HG03139 (cell line): ENCODE measurements at regions not wholly inside any gene's neighbourhood (a gene's known extent, or its start where the extent isn't known, plus 50 kb on each side); places are given as distances from the start of the nearest gene placed in this dataset.
"Not testable (repeated sequence)": the region's sequence is repeated elsewhere in the genome, so short reads cannot be mapped to it uniquely, and the experiment has no call there.

Source experiments
- ATAC-seq: cut with Tn5 transposase; IDR thresholded peaks from one replicate; pipeline ENCODE4 v1.9.1; 2021; ENCODE audit not compliant: unreplicated experiment

- ATAC-seq = no peak
These were observed 103.6 kb upstream of the EDEM3 start for GRCh38 chr1:184858288-184858687.

GRCh38 chr1:184854496-184855140 is 100.0 kb upstream of the EDEM3 start:
- no peak for ATAC-seq

GRCh38 chr1:184854036-184854435 is 99.4 kb upstream of the EDEM3 start:
- ATAC-seq = no peak

- ATAC-seq = no peak
These were observed 97.4 kb upstream of the EDEM3 start for GRCh38 chr1:184851822-184852746.

- ATAC-seq = peak; percentile 94
These were observed 89.3 kb upstream of the EDEM3 start for GRCh38 chr1:184843732-184844495.

- no peak for ATAC-seq
These were observed 85.9 kb upstream of the EDEM3 start for GRCh38 chr1:184840596-184840995.

GRCh38 chr1:184838504-184838951 is 83.9 kb upstream of the EDEM3 start:
- no peak for ATAC-seq

- ATAC-seq = peak; percentile 51
These were observed 82.6 kb upstream of the EDEM3 start for GRCh38 chr1:184836934-184837895.

GRCh38 chr1:184836141-184836540 is 81.5 kb upstream of the EDEM3 start:
- no peak for ATAC-seq

- not testable (repeated sequence) for ATAC-seq
These were observed 79.3 kb upstream of the EDEM3 start for GRCh38 chr1:184833994-184834393.

- no peak for ATAC-seq
These were observed 77.9 kb upstream of the EDEM3 start for GRCh38 chr1:184832517-184832916.

- not testable (repeated sequence) for ATAC-seq
These were observed 74.8 kb upstream of the EDEM3 start for GRCh38 chr1:184829496-184829895.

GRCh38 chr1:184828369-184828717 is 73.7 kb upstream of the EDEM3 start:
- ATAC-seq = no peak

GRCh38 chr1:184827600-184828368 is 73.1 kb upstream of the EDEM3 start:
- no peak for ATAC-seq

- ATAC-seq = no peak
These were observed 71.3 kb upstream of the EDEM3 start for GRCh38 chr1:184826001-184826400.

- no peak for ATAC-seq
These were observed 70.9 kb upstream of the EDEM3 start for GRCh38 chr1:184825571-184825970.

GRCh38 chr1:184824691-184825323 is 70.1 kb upstream of the EDEM3 start:
- no peak for ATAC-seq

GRCh38 chr1:184823080-184823479 is 68.4 kb upstream of the EDEM3 start:
- ATAC-seq = no peak

- no peak for ATAC-seq
These were observed 67.6 kb upstream of the EDEM3 start for GRCh38 chr1:184822267-184822666.
